HG03280 (cell line): ENCODE measurements at regions not wholly inside any gene's neighbourhood (a gene's known extent, or its start where the extent isn't known, plus 50 kb on each side); places are given as distances from the start of the nearest gene placed in this dataset.
"Not testable (repeated sequence)": the region's sequence is repeated elsewhere in the genome, so short reads cannot be mapped to it uniquely, and the experiment has no call there.

Experiments
- ATAC-seq: cut with Tn5 transposase; IDR thresholded peaks from one replicate; pipeline ENCODE4 v1.9.1; 2021; ENCODE audit warnings: mild to moderate bottlenecking, moderate library complexity; ENCODE audit not compliant: unreplicated experiment

- no peak for ATAC-seq
Observed at GRCh38 chr5:90338712-90339372, 70.7 kb downstream of the CETN3 start.

- ATAC-seq, result no peak
Observed at GRCh38 chr5:90337449-90338052, 72.0 kb downstream of the CETN3 start.

- no peak for ATAC-seq
Observed at GRCh38 chr5:90336752-90337151, 72.8 kb downstream of the CETN3 start.

- no peak for ATAC-seq
Observed at GRCh38 chr5:90334741-90335140, 74.8 kb downstream of the CETN3 start.

GRCh38 chr5:90329911-90330310 is 79.6 kb downstream of the CETN3 start:
- ATAC-seq, result no peak

- no peak for ATAC-seq
Observed at GRCh38 chr5:90326995-90327394, 82.6 kb downstream of the CETN3 start.

DNA sequence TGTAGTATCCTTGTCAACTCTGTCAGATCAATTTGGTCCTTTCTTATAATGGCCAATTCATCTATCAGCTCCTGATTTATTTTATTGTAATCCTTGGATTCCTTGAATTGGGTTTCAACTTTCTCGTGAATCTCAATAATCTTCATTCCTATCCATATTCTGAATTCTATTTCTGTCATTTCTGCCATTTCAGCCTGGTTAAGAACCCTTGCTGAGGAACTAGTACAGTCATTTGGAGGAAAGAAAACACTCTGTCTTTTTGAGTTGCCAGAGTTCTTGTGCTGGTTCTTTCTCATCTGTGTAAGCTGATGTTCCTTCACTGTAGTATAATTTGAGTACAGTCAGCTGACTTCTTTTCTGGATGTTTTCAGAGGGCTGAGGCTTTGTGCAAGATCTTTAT is 84.5 kb downstream of the CETN3 start:
- no peak for ATAC-seq

DNA sequence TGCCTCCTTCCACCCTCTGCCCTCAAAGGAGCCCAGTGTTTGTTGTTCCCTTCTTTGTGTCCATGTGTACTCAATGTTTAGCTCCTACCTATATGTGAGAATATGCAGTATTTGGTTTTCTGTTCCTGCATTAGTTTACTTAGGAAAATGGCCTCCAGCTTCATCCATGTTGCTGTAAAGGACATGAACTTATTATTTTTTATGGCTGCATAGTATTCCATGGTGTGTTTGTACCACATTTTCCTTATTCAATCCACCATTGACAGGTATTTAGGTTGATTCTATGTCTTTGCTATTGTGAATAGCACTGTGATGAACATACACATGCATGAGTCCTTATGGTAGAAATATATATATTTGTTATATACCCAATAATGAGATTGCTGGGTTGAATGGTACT is 89.2 kb downstream of the CETN3 start:
- ATAC-seq, result not testable (repeated sequence)

DNA sequence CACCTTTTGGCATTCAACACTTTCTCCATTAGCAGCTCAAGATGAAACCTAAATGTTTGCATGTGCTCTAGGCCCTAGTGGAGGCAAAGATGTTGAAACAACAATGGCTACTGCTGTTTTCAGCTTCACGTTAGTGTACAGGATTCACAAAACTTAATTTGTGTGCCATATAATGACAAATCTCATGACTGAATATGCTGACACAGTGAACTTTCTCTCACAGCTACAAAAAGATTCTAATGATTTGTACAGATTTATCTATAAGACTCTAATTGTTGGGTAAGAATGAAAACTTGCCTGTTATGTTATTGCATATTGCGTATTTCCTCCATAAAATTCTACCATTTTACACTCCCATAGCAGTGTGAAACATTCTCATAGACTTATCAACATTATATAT is 97.5 kb downstream of the CETN3 start:
- ATAC-seq, result no peak

GRCh38 chr5:90311401-90311800 is 98.2 kb downstream of the CETN3 start:
- no peak for ATAC-seq

GRCh38 chr5:90308787-90309585 is 100.6 kb downstream of the CETN3 start:
- no peak for ATAC-seq

DNA sequence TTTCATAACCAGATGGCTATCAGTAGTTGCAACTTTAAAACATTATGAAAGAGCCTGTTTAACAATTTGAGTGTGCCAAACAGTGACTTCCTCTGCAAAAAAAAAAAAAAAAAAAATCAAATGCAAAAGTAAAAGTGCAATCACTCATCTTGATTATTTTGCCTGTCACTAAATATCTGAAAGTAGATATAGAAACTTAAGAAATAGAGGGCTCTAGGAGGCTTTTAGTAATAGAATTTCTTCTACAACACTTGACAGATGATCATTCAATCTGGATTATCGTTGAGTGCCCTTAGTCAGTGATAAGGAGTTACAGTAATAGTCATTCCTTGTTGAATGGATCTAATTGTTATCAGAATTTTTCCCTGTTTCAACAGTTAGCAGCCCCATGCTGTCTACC is 101.8 kb downstream of the CETN3 start:
- no peak for ATAC-seq

DNA sequence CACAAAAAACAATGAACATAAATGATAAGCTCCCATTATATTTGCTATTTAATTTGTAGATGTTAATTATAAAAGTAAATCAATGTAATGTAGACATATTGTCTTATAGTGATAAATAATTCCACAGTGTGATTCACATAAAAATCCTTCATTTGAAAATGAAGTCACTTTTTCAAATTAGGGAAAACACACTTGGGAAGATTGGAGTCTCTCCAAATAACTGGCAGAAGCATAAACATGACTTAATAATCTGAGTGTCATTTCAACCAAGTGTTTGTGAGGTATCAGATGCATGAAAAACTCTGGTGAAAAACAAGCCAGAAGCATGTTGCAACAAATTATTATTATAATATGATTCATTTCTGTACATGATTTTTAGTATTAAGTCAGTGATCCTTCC is 102.2 kb downstream of the CETN3 start:
- ATAC-seq, result no peak

DNA sequence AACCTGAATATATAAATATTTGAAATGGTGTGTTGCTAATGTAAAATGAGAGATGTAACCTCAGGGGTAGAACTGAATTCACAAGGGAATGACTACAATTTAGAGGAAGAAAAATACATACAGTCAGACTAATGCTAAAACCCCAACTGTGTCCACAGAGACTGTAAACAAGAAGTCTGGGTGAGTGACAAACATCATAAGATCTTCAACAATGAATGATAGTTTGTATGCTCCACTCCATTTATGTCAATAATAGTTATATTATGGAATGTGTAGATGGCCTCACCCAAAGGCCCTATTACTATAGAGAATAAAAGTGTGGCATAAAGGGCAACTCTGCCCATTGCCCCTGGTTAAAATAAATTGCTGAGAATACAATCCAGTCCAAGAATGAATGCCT is 102.9 kb downstream of the CETN3 start:
- ATAC-seq, result no peak

DNA sequence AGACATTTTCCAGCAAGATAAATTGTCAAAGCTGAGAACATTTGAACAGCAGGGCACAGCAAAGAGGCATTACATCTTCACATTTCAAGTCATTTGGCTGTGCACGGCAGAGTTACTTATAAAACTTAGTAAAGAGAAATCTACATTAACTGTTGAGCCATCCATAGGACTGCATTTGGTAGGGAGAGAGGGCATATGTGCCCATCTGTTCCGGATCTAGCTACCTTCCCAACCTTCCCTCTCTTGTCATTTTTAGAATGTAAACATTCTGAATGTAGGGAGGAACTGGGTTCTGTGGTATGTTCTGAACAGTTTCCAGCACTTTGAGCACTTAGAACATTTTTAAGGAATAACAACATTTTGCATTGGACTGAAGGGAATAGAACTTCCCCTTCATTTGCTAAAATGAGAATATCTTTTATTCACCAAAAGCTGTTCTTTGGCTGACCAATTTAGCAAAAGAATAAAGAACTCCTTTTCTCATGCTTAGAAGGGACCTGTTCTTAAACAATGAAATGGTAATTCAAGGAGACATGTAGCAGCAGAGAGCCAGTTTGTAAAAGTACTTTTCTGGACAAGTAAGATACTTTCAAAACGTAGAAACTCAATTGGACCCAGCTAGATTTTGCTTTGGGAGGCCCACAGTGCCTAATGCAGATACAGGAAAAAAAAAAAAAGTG is 104.4 kb downstream of the CETN3 start:
- ATAC-seq, result no peak

DNA sequence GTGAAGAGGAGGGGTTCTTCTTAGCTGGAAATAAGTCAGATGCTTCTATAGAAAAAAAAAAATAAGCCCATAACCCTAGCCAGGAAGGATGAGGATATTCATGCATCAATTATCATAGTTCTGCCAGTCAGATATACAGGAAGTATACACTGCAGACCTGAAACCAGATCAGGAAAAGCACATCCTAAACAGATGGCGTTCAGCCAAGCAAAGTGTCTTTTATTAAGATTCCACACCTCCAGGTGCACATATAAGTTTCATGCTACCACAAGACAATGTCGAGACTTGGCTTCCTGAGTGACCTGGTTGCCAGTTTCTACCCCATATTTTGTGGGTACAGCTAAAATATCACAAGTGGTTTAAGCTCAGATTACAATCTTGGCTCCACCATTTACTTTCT is 108.3 kb downstream of the CETN3 start:
- ATAC-seq, result no peak

DNA sequence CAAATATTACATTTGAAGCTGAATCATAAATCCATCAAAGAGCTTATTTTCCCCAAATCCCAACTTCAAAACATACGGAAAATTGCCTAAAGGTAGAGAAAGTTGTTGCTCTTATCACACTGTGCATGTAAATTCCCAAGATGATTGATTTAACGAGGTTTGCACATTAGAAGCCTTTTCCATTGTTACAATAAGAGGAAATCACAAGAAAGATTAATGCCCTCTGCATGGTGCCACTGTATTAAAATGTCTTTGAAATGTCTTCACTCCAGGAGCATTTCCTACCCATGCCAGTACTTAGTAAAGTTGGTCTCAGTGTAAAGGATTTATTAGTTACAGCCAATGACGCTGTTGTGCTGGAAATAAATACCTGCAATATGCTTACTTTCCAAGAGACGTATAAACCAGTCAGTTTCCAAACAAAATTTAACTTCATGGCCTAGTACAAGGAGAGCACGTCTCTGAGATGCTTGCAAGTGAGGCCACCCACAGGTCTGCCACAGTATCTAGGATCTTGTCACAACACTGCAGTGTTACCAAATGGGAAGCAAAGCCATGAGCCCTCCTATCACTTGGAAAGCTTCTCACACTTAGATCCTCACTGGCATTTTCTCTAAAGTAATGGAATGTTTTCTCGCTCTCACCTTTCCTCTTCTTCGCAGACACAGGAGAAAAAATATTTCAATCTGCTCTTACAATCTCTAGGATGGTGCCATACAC is 112.4 kb downstream of the CETN3 start:
- ATAC-seq, result no peak

- no peak for ATAC-seq
Observed at GRCh38 chr5:90294604-90295003, 115.0 kb downstream of the CETN3 start.

DNA sequence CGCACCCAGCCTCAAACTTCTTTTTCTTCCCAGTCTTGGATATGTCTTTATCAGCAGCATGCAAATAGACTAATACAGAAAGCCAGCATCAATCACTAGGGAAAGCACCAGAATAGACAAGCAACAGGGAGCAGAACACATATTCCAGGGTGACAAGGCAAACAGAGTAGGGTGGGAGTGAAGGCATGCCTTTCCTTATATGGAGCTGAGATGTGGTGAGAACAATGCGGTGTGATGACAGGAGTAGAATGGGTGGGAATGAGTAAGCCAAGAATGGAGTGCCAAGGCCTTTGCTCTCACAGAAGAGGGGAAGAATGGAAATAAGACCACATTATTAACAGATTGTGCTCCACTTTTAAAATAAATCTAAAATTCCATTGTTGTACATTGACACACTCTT is 115.6 kb downstream of the CETN3 start:
- ATAC-seq, result no peak

DNA sequence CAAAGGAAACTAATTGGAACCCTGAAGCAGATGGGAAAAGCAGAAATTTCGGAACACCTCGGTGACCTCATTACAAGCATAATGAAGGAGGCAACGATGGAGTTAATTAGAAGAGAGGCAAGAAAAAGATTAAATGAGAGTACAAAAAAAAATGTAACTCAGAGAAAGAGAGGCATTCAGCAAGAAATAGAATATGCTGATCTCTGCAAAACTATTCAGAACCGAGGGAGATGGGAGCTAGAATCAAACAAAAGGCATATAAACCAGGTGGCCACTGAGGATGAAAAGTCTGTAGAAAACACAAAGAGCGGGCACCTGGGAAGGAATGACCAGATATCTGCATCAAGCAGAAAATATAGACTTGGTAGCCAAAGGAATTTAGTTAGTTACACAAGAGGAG is 118.9 kb downstream of the CETN3 start:
- ATAC-seq, result no peak

GRCh38 chr5:90289837-90290236 is 119.7 kb downstream of the CETN3 start:
- no peak for ATAC-seq
